Hepatocyte (in vitro differentiated cells): ENCODE measurements at regions not wholly inside any gene's neighbourhood (a gene's known extent, or its start where the extent isn't known, plus 50 kb on each side); places are given as distances from the start of the nearest gene placed in this dataset.
A peak's percentile ranks its signal among the peaks of the same experiment; 100 is the strongest.
"Not testable (repeated sequence)": the region's sequence is repeated elsewhere in the genome, so short reads cannot be mapped to it uniquely, and the experiment has no call there.

Experiments
- DNase-seq: peaks from one replicate; pipeline ENCODE4 v3.0.0-alpha.2; 2016; ENCODE audit warnings: low spot score
- H2AFZ ChIP-seq: fragments of 200-600 bp; sonication (generic); 2 replicates; pipeline ENCODE4 v1.6.0; 2016; ENCODE audit warnings: antibody characterized with exemption, mild to moderate bottlenecking
- H3K27ac ChIP-seq: fragments of 200-600 bp; sonication (generic); 2 replicates; pipeline ENCODE4 v1.5.1; 2016; ENCODE audit warnings: mild to moderate bottlenecking
- H3K27me3 ChIP-seq: fragments of 200-600 bp; sonication (generic); 2 replicates; pipeline ENCODE4 v1.6.1; 2016
- H3K36me3 ChIP-seq: fragments of 200-600 bp; sonication (generic); replicated peaks from 2 replicates; pipeline ENCODE4 v1.5.1; 2016; ENCODE audit warnings: low read depth; ENCODE audit not compliant: insufficient read depth
- H3K4me1 ChIP-seq: fragments of 200-600 bp; sonication (generic); 2 replicates; pipeline ENCODE4 v1.5.1; 2016; ENCODE audit warnings: mild to moderate bottlenecking, moderate library complexity; ENCODE audit not compliant: insufficient read depth
- H3K4me2 ChIP-seq: fragments of 200-600 bp; sonication (generic); 2 replicates; pipeline ENCODE4 v1.6.0; 2016
- H3K4me3 ChIP-seq: fragments of 200-600 bp; sonication (generic); 2 replicates; pipeline ENCODE4 v1.5.1; 2016; ENCODE audit warnings: mild to moderate bottlenecking
- H3K79me2 ChIP-seq: fragments of 200-600 bp; sonication (generic); 2 replicates; pipeline ENCODE4 v1.6.0; 2017; ENCODE audit warnings: mild to moderate bottlenecking
- H3K9me2 ChIP-seq: fragments of 200-600 bp; sonication (generic); replicated peaks from 2 replicates; pipeline ENCODE4 v1.6.0; 2017; ENCODE audit warnings: mild to moderate bottlenecking; ENCODE audit not compliant: insufficient read depth
- H3K9me3 ChIP-seq: fragments of 200-600 bp; sonication (generic); 2 replicates; pipeline ENCODE4 v1.5.1; 2016; ENCODE audit warnings: low read depth, mild to moderate bottlenecking
- H4K20me1 ChIP-seq: fragments of 200-600 bp; sonication (generic); 2 replicates; pipeline ENCODE4 v1.6.0; 2016; ENCODE audit warnings: mild to moderate bottlenecking; ENCODE audit not compliant: insufficient read depth, poor library complexity, severe bottlenecking
- EZH2 ChIP-seq: fragments of 200-600 bp; sonication (generic); IDR thresholded peaks from 2 replicates; pipeline ENCODE4 v1.6.1; 2016; ENCODE audit warnings: antibody characterized with exemption, mild to moderate bottlenecking, borderline replicate concordance
- EZH2phosphoT487 ChIP-seq: fragments of 200-600 bp; sonication (generic); IDR thresholded peaks from one replicate; pipeline ENCODE4 v1.6.1; 2018; ENCODE audit warnings: antibody characterized with exemption, mild to moderate bottlenecking, low read depth, moderate library complexity; ENCODE audit not compliant: unreplicated experiment, severe bottlenecking
- WGBS: methylation state at CpG from one replicate; pipeline ENCODE4 v1.1.6; 2016; ENCODE audit warnings: low lambda C conversion rate; ENCODE audit errors: missing lambda C conversion rate; 5-methylcytosine and 5-hydroxymethylcytosine counted together
- TF ChIP-seq, protein P1 (sequence below): fragments of 200-600 bp; sonication (generic); IDR thresholded peaks from 2 replicates; pipeline ENCODE4 v1.5.1; 2016; ENCODE audit warnings: antibody characterized with exemption, mild to moderate bottlenecking; ENCODE audit not compliant: poor library complexity

DNA sequence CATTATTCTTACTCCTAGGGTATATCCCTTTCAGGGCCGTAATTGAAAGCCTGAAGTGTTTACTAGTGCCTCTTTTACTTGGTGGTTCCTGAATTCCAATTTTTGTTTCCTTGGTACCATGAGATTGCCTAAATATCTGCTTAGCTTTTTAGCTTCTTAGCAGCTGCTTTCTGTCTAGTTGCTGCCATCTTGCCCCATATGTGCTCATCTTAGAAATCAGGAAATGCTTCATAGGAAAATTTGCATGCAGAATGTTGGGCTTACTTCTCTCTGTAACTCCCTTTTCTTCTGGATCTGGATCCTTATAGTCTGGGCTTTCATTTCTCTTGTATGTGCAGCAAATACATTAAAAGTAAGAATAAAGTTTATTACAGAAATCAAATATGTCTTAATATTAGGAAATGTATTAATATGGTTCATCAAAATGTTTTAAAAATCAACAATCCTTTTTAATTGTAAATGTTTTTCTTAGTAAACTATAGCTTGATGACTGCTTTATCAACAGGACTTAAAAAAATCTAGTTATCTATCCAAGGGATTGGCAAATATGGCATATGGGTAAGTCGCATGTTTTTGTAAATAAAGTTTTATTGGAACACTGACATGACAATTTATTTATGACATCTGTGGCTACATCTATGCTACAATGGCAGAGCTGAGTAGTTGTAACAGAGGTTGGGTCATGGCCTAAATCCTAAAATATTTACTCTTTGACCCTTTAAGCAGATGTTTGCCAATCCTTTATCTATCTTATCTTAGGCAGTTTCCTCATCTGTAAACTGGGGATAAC is 73.5 kb upstream of the CDK6 start:
- 79% methylated on average over 2 of the region's 2 CpGs for WGBS
- DNase-seq: no peak
- H2AFZ ChIP-seq: no peak overlapping the region

DNA sequence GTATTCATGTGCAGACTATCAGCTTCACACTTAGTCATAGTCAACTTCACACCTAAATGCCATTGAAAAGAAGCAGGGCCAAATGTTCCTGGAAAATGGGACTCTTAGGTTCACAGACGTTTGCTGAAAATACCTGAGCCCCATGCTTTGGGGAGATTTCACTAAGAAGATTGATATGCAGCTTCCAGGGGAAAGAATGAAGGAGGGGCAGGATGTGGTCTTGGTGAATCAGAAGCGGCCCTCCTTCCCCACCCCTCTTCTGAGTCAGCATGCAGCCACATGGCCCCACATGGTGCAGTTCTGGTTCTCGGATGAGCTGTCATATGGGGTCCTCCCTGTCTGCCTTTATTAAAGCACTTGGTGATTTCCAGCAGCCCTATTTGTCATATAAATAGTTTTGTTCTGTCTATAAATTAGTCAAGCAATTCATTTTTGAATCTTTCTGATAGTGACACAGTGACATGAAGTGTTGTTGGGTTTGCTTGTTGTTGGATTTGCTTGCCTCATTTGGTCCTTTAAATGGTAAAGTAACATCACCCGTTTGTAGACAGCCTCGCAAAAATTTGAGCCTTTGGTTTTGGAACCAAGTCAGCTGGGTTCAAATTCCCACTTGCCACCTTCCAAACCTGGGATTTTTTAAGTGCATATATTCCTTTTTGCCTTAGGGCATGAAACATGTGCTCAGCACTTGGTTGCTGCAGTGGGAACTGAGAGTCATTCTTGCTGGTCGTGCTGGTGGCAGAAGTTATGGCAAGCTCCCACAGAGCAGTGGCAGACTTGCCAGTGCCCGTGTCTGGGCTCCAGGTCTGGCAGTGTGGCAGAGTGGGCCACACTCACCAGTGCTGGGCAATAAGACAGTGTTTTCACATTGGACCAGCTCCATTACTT is 68.1 kb upstream of the CDK6 start:
- Histone ChIP-seq H3K4me1 (no peaks in the 10 kb centered on the region), H3K9me2 (no peaks in the 10 kb centered on the region), H3K27me3 (no peaks in the 10 kb centered on the region), H4K20me1 (no peaks in the 10 kb centered on the region), H2AFZ (no peak overlapping the region), H3K4me3 (no peak overlapping the region), H3K4me2 (no peak overlapping the region), H3K36me3 (no peaks in the 10 kb centered on the region), H3K79me2 (no peaks in the 10 kb centered on the region), H3K27ac (no peak overlapping the region), H3K9me3 (no peaks in the 10 kb centered on the region)
- WGBS: 66% methylated on average over 7 of the region's 7 CpGs
- TF ChIP-seq, protein P1, sequence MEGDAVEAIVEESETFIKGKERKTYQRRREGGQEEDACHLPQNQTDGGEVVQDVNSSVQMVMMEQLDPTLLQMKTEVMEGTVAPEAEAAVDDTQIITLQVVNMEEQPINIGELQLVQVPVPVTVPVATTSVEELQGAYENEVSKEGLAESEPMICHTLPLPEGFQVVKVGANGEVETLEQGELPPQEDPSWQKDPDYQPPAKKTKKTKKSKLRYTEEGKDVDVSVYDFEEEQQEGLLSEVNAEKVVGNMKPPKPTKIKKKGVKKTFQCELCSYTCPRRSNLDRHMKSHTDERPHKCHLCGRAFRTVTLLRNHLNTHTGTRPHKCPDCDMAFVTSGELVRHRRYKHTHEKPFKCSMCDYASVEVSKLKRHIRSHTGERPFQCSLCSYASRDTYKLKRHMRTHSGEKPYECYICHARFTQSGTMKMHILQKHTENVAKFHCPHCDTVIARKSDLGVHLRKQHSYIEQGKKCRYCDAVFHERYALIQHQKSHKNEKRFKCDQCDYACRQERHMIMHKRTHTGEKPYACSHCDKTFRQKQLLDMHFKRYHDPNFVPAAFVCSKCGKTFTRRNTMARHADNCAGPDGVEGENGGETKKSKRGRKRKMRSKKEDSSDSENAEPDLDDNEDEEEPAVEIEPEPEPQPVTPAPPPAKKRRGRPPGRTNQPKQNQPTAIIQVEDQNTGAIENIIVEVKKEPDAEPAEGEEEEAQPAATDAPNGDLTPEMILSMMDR: no peak
- TF ChIP-seq EZH2phosphoT487 (no peak), EZH2 (no peak)
- DNase-seq: peak; percentile 29

More for the DNA sequence above, 73.5 kb upstream of the CDK6 start:
- Histone ChIP-seq H3K79me2 (no peaks in the 10 kb centered on the region), H3K9me2 (no peaks in the 10 kb centered on the region), H3K27me3 (no peaks in the 10 kb centered on the region), H3K27ac (no peak overlapping the region), H3K4me3 (no peak overlapping the region), H3K4me1 (no peaks in the 10 kb centered on the region), H4K20me1 (no peaks in the 10 kb centered on the region), H3K4me2 (no peak overlapping the region), H3K9me3 (no peaks in the 10 kb centered on the region), H3K36me3 (no peaks in the 10 kb centered on the region)
- TF ChIP-seq, protein P1: no peak
- TF ChIP-seq EZH2 (no peak), EZH2phosphoT487 (no peak)

DNA sequence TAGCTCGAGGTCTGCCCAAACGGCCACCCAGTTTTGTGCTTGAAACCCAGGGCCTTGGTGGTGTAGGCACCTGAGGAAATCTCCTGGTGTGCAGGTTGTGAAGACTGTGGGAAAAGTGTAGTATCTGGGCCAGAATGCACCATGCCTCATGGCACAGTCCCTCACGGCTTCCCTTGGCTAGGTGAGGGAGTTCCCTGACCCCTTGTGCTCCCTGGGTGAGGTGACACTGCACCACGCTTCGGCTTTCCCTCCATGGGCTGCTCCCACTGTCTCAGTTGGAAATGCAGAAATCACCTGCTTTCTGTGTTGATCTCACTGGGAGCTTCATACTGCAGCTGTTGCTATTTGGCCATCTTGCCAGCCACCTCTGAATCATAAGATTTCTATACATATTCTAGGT is 62.4 kb upstream of the CDK6 start:
- Histone ChIP-seq H3K36me3 (no peaks in the 10 kb centered on the region), H3K27ac (no peak overlapping the region), H3K9me2 (no peaks in the 10 kb centered on the region), H3K4me2 (no peak overlapping the region), H4K20me1 (no peaks in the 10 kb centered on the region), H3K4me3 (no peak overlapping the region), H3K4me1 (no peaks in the 10 kb centered on the region), H3K79me2 (no peaks in the 10 kb centered on the region), H2AFZ (no peak overlapping the region), H3K27me3 (no peaks in the 10 kb centered on the region), H3K9me3 (no peaks in the 10 kb centered on the region)
- WGBS: 82% methylated on average over 5 of the region's 5 CpGs
- no peak for DNase-seq
- TF ChIP-seq, protein P1: no peak
- TF ChIP-seq EZH2phosphoT487: no peak
- no peak for TF ChIP-seq EZH2

DNA sequence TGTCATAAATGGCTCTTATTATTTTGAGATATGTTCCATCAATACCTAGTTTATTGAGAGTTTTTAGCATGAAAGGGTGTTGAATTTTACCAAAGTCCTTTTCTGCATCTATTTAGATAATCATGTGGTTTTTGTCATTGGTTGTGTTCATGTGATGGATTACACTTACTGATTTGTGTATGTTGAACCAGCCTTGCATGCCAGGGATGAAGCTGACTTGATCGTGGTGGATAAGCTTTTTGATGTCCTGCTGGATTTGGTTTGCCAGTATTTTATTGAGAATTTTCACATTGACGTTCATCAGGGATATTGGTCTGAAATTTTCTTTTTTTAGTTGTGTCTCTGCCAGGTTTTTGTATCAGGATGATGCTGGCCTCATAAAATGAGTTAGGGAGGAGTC is 58.5 kb upstream of the CDK6 start:
- WGBS: 94% methylated on average over 2 of the region's 2 CpGs
- H3K9me3 ChIP-seq, H4K20me1 ChIP-seq, H3K9me2 ChIP-seq, H3K4me1 ChIP-seq, H3K4me2 ChIP-seq, H3K27me3 ChIP-seq, H3K36me3 ChIP-seq, H3K4me3 ChIP-seq, H2AFZ ChIP-seq, DNase-seq, H3K27ac ChIP-seq, H3K79me2 ChIP-seq: not testable (repeated sequence)
